Gastroesophageal sphincter (tissue), 4 donors: ENCODE measurements at regions not wholly inside any gene's neighbourhood (a gene's known extent, or its start where the extent isn't known, plus 50 kb on each side); places are given as distances from the start of the nearest gene placed in this dataset.

Source experiments
- ATAC-seq: fragments of 150-250 bp; one replicate; pipeline ENCODE4 v1.9.1; 2016; ENCODE audit warnings: mild to moderate bottlenecking, moderate library complexity
- H3K27ac ChIP-seq, 4 donors: fragments of 200-600 bp; sonication (generic) in 3 of 4; 1 replicate in 3 of 4; 2 replicates in 1 of 4; pipeline ENCODE4 v1.5.1; 2016 to 2019
- H3K27me3 ChIP-seq: fragments of 200-600 bp; sonication (generic); one replicate; pipeline ENCODE4 v1.5.1; 2019
- H3K36me3 ChIP-seq, 2 donors: fragments of 200-600 bp; sonication (generic); one replicate each; pipeline ENCODE4 v1.5.1; 2019; ENCODE audit warnings: control low read depth in 1 of 2
- H3K4me1 ChIP-seq, 3 donors: fragments of 200-600 bp; sonication (generic); 1 replicate in 2 of 3; 2 replicates in 1 of 3; pipeline ENCODE4 v1.5.1; 2016 to 2019; ENCODE audit warnings: control low read depth in 2 of 3
- H3K4me3 ChIP-seq, 2 donors: fragments of 200-600 bp; sonication (generic); one replicate each; pipeline ENCODE4 v1.5.1; 2019; ENCODE audit warnings: mild to moderate bottlenecking in 1 of 2, moderate library complexity in 1 of 2
- H3K9me3 ChIP-seq, 3 donors: fragments of 200-600 bp; sonication (generic); one replicate each; pipeline ENCODE4 v1.5.1; 2017 to 2019; ENCODE audit warnings: control low read depth in 2 of 3
- EP300 ChIP-seq: sonication (generic); formaldehyde crosslinking; IDR thresholded peaks from one replicate; pipeline ENCODE4 v1.6.1; 2017; ENCODE audit warnings: antibody characterized with exemption, mild to moderate bottlenecking
- POLR2A ChIP-seq, 2 donors: fragments of 450-650 bp; IDR thresholded peaks; one replicate each; pipeline ENCODE4 v1.6.1; 2017; ENCODE audit warnings: antibody characterized with exemption in 2 of 2, mild to moderate bottlenecking in 2 of 2, moderate library complexity in 1 of 2
- POLR2AphosphoS5 ChIP-seq: sonication (generic); formaldehyde crosslinking; IDR thresholded peaks from one replicate; pipeline ENCODE4 v1.6.1; 2017; ENCODE audit warnings: antibody characterized with exemption
- WGBS, 2 donors: methylation state at CpG; one replicate each; pipeline ENCODE4 v1.1.5; 2018; ENCODE audit warnings: low coverage in 1 of 2; 5-methylcytosine and 5-hydroxymethylcytosine counted together
- TF ChIP-seq, protein P1 (sequence below), 4 experiments: fragments of 200-600 bp in 2 of 4; fragments of 450-650 bp in 2 of 4; sonication (generic) in 1 of 4; IDR thresholded peaks; one replicate each; pipeline ENCODE4 v1.5.1; 2017 to 2019; ENCODE audit warnings: antibody characterized with exemption in 4 of 4, mild to moderate bottlenecking in 2 of 4, moderate library complexity in 2 of 4

DNA sequence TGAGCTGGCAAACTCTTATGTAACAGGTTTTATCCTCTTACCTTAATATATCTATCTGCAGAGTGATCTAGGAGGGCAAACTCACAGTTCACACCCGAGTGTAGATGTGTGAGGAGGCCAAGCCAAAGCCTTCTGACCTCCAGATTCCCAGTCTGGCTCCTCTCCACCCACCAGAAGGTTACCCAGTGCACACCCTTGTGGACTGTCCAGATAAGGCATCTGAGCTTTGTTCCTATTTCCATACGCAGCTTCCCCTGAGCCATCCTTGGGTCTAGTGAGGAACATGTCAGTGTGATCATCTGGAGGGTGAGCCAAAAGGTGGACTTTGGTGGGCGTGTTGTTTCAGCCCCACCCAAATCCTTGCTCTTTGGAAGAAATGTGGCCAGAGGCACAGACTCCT is 203.0 kb upstream of the MEOX2 start:
- no peak overlapping the region for H3K4me3 ChIP-seq
- peaks cover 0 to 10% (median 0%) of the 10 kb centered on the region in 3 donors for H3K4me1 ChIP-seq
- H3K27me3 ChIP-seq, result no peaks in the 10 kb centered on the region
- WGBS, 2 donors, result 17 to 81% methylated on average over 1 to 3 of the region's 3 CpGs
- peak; percentile 53 for ATAC-seq
- H3K9me3 ChIP-seq, result no peaks in the 10 kb centered on the region
- no peak overlapping the region for H3K27ac ChIP-seq
- TF ChIP-seq, protein P1, sequence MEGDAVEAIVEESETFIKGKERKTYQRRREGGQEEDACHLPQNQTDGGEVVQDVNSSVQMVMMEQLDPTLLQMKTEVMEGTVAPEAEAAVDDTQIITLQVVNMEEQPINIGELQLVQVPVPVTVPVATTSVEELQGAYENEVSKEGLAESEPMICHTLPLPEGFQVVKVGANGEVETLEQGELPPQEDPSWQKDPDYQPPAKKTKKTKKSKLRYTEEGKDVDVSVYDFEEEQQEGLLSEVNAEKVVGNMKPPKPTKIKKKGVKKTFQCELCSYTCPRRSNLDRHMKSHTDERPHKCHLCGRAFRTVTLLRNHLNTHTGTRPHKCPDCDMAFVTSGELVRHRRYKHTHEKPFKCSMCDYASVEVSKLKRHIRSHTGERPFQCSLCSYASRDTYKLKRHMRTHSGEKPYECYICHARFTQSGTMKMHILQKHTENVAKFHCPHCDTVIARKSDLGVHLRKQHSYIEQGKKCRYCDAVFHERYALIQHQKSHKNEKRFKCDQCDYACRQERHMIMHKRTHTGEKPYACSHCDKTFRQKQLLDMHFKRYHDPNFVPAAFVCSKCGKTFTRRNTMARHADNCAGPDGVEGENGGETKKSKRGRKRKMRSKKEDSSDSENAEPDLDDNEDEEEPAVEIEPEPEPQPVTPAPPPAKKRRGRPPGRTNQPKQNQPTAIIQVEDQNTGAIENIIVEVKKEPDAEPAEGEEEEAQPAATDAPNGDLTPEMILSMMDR (IDR thresholded peaks at IDR 0.05), result peak in 2 of 4 experiments; percentile 19 to 34
- TF ChIP-seq POLR2A (IDR thresholded peaks at IDR 0.05) (no peak), POLR2AphosphoS5 (no peak), EP300 (no peak)
- no peaks in the 10 kb centered on the region for H3K36me3 ChIP-seq

DNA sequence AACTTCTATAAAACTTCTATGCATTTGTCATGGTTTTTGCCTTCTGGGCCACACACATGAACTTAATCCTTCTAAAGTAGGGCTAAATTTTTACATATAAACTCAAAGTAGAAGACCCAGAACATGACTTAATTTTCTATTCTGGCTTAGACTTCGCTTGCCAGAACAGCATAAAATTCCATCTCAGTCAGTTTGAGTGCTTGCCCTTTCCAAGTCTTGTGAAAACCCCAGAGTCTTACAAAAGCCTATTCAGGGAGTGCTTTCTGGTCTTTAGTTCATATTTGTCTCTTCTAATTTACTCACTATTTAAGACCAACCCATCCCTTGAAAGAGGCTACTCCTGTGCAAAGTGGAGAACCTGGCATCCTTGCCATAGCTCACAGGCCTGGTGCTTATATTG is 201.6 kb upstream of the MEOX2 start:
- no peaks in the 10 kb centered on the region for H3K36me3 ChIP-seq
- no peaks in the 10 kb centered on the region for H3K9me3 ChIP-seq
- peaks cover 0 to 10% (median 0%) of the 10 kb centered on the region in 3 donors for H3K4me1 ChIP-seq
- no peak overlapping the region for H3K4me3 ChIP-seq
- H3K27ac ChIP-seq, result no peak overlapping the region
- H3K27me3 ChIP-seq, result no peaks in the 10 kb centered on the region
- WGBS, 2 donors, result 44 to 100% methylated on average over 1 of the region's 1 CpG
- TF ChIP-seq POLR2A (IDR thresholded peaks at IDR 0.05) (no peak), EP300 (no peak), POLR2AphosphoS5 (no peak)
- TF ChIP-seq, protein P1 (IDR thresholded peaks at IDR 0.05), result no peak
- no peak for ATAC-seq

DNA sequence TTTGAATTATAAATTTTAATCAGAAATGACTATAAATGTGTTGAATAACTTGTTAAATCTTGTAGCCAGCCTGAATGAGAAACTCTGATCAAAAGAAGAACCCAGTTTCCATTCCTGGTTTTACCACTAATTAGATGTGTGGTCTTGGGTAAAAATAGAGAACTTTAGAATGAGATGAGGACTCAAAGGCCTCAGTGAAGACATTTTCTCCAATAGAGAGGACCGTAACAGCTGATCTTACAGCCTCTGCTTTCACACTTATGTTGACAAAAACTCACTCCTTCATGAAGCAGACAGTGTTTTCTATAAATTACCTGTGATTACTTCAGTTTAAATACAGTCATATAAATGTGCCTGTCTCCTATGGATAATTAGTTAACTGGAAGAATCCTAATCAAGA is 200.1 kb upstream of the MEOX2 start:
- TF ChIP-seq EP300, result no peak
- TF ChIP-seq POLR2A (IDR thresholded peaks at IDR 0.05), result no peak
- TF ChIP-seq, protein P1 (IDR thresholded peaks at IDR 0.05), result no peak
- no peak for TF ChIP-seq POLR2AphosphoS5
- peaks cover 0 to 10% (median 0%) of the 10 kb centered on the region in 3 donors for H3K4me1 ChIP-seq

DNA sequence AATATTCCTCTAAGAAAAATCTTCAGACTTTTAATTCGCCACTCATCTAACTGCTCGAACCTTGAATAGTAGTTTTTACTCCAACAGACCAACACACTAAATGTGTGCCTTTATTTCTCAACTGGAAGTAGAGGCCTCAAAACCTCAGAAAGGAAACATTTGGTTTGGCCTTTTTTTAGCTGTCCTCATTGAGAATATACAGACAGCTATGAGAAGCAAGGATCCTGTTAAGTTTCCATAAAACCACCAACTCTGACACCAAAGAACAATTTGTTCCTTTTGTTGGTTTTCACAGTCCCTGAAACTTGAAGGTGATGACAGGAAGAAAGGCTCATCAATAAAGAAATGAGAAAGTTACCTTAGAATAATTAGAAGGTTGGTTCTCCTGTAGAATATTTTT is 199.2 kb upstream of the MEOX2 start:
- 74 to 92% methylated on average over 2 of the region's 2 CpGs for WGBS, 2 donors
- H3K27ac ChIP-seq, result no peak overlapping the region
- ATAC-seq, result no peak
- no peaks in the 10 kb centered on the region for H3K36me3 ChIP-seq
- peaks cover 0 to 7% (median 0%) of the 10 kb centered on the region in 3 donors for H3K4me1 ChIP-seq
- TF ChIP-seq POLR2A (IDR thresholded peaks at IDR 0.05) (no peak), POLR2AphosphoS5 (no peak), EP300 (no peak)
- TF ChIP-seq, protein P1 (IDR thresholded peaks at IDR 0.05), result no peak
- H3K9me3 ChIP-seq, result peaks cover 0 to 2% (median 0%) of the 10 kb centered on the region in 3 donors
- no peaks in the 10 kb centered on the region for H3K27me3 ChIP-seq
- no peak overlapping the region for H3K4me3 ChIP-seq

More for the DNA sequence above, 200.1 kb upstream of the MEOX2 start:
- WGBS, 2 donors, result 88 to 93% methylated on average over 1 of the region's 1 CpG
- no peak for ATAC-seq
- no peak overlapping the region for H3K27ac ChIP-seq
- H3K9me3 ChIP-seq, result no peaks in the 10 kb centered on the region
- no peaks in the 10 kb centered on the region for H3K27me3 ChIP-seq
- no peak overlapping the region for H3K4me3 ChIP-seq
- H3K36me3 ChIP-seq, result no peaks in the 10 kb centered on the region

DNA sequence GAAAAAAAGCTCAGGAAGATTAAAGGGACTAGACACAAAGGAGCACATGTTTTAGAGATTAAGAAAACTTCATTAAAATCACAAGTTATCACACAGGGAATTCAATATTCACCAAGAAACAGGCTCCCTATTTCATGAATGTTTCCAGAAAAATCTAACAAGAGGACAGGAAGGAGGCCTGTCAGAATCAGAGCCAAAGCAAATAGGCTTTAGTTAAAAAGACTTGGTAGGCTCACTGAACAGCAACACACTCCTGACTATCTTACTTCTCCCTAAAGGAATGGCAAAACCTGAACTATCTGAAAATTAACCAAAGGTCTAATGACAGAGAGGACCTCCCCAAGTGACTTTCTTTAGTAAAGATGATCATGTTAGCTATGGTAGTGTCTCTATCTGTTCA is 188.3 kb upstream of the MEOX2 start:
- H3K27ac ChIP-seq, result no peak overlapping the region
- H3K36me3 ChIP-seq, result no peaks in the 10 kb centered on the region
- H3K27me3 ChIP-seq, result no peaks in the 10 kb centered on the region
- H3K4me3 ChIP-seq, result no peak overlapping the region
- no peak for ATAC-seq
- H3K9me3 ChIP-seq, result no peaks in the 10 kb centered on the region
- peaks cover 0 to 6% (median 0%) of the 10 kb centered on the region in 3 donors for H3K4me1 ChIP-seq
- TF ChIP-seq, protein P1 (IDR thresholded peaks at IDR 0.05), result no peak
- no peak for TF ChIP-seq EP300
- TF ChIP-seq POLR2AphosphoS5, result no peak
- no peak for TF ChIP-seq POLR2A (IDR thresholded peaks at IDR 0.05)
